Right renal cortex interstitium (tissue), 3 donors: ENCODE measurements at regions not wholly inside any gene's neighbourhood (a gene's known extent, or its start where the extent isn't known, plus 50 kb on each side); places are given as distances from the start of the nearest gene placed in this dataset.

ENCODE experiments used
- DNase-seq, 3 donors: peaks; one replicate each; pipeline ENCODE4 v3.0.0-alpha.2; 2013; ENCODE audit warnings: low read depth in 3 of 3, low spot score in 2 of 3

GRCh38 chr18:76554547-76555222 is 59.6 kb upstream of the ZNF516 start:
- DNase-seq = no peak

GRCh38 chr18:76553715-76554546 is 58.9 kb upstream of the ZNF516 start:
- no peak for DNase-seq

- no peak for DNase-seq
Measured at GRCh38 chr18:76548541-76548940, 53.5 kb upstream of the ZNF516 start.

- no peak for DNase-seq
Measured at GRCh38 chr18:76547296-76547695, 52.3 kb upstream of the ZNF516 start.

- no peak for DNase-seq
Measured at GRCh38 chr18:76546436-76546835, 51.4 kb upstream of the ZNF516 start.

GRCh38 chr18:76546088-76546435 is 51.0 kb upstream of the ZNF516 start:
- DNase-seq = no peak

GRCh38 chr18:76545433-76546087 is 50.5 kb upstream of the ZNF516 start:
- no peak for DNase-seq

GRCh38 chr18:76544511-76545345 is 49.7 kb upstream of the ZNF516 start:
- DNase-seq = no peak
